ENCODE measurements at regions not wholly inside any gene's neighbourhood (a gene's known extent, or its start where the extent isn't known, plus 50 kb on each side); places are given as distances from the start of the nearest gene placed in this dataset.

GRCh38 chr3:117486719-117487716, 777.4 kb downstream of the TUSC7 start:
- TF ChIP-seq ZBTB17 (CRISPR knock-in tag; IDR thresholded peaks at IDR 0.05) = no peak
- TF ChIP-seq XRCC5 (IDR thresholded peaks at IDR 0.05; ENCODE audit: low read depth, low read length) = no peak
- no peak for TF ChIP-seq EWSR1 (IDR thresholded peaks at IDR 0.05; ENCODE audit: borderline replicate concordance, low read depth, partially characterized antibody)
- TF ChIP-seq, protein P1, sequence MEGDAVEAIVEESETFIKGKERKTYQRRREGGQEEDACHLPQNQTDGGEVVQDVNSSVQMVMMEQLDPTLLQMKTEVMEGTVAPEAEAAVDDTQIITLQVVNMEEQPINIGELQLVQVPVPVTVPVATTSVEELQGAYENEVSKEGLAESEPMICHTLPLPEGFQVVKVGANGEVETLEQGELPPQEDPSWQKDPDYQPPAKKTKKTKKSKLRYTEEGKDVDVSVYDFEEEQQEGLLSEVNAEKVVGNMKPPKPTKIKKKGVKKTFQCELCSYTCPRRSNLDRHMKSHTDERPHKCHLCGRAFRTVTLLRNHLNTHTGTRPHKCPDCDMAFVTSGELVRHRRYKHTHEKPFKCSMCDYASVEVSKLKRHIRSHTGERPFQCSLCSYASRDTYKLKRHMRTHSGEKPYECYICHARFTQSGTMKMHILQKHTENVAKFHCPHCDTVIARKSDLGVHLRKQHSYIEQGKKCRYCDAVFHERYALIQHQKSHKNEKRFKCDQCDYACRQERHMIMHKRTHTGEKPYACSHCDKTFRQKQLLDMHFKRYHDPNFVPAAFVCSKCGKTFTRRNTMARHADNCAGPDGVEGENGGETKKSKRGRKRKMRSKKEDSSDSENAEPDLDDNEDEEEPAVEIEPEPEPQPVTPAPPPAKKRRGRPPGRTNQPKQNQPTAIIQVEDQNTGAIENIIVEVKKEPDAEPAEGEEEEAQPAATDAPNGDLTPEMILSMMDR (IDR thresholded peaks at IDR 0.05 in 2 of 3, conservative IDR thresholded peaks at IDR 0.05 in 1 of 3; ENCODE audit: insufficient read depth in 2 of 3, low read depth in 1 of 3, low read length in 3 of 3) = no peak
- TF ChIP-seq ZFX (CRISPR knock-in tag; IDR thresholded peaks at IDR 0.05) = no peak
- no peak for TF ChIP-seq ZBTB49 (CRISPR knock-in tag; IDR thresholded peaks at IDR 0.05; ENCODE audit: borderline replicate concordance)
- no peak for TF ChIP-seq CC2D1A (IDR thresholded peaks at IDR 0.05)
- TF ChIP-seq EGR1 (conservative IDR thresholded peaks at IDR 0.05) = no peak

Measured in K562 (cell line).